GM19025 (cell line): ENCODE measurements at regions not wholly inside any gene's neighbourhood (a gene's known extent, or its start where the extent isn't known, plus 50 kb on each side); places are given as distances from the start of the nearest gene placed in this dataset.

Experiments used
- ATAC-seq: cut with Tn5 transposase; IDR thresholded peaks from one replicate; pipeline ENCODE4 v1.9.1; 2021; ENCODE audit warnings: mild to moderate bottlenecking, low read depth, moderate library complexity; ENCODE audit not compliant: unreplicated experiment

- no peak for ATAC-seq
Observed at GRCh38 chr18:10202845-10203321, 251.6 kb upstream of the APCDD1 start.

DNA sequence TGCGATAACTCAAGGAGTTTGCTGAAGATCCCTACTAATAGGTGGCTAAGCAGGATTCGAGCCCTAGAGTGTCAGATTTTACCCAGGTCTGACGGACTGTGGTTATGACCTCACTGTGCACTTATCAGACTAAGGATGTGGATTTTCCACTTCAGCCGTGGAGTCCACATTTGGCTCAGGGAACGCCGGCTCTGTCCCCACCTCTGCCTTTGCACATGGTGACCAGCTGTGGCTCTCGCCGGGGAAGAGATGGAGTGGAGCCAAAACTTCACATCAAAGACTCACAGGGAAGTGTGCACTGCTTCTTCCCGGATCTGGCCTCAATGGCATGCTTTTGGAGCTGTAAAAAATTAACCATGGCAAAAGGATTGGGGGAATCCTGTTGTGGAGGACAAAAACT, 249.3 kb upstream of the APCDD1 start:
- no peak for ATAC-seq

GRCh38 chr18:10207682-10208345, 246.6 kb upstream of the APCDD1 start:
- ATAC-seq = no peak

- ATAC-seq = no peak
Observed at GRCh38 chr18:10209302-10209701, 245.1 kb upstream of the APCDD1 start.

DNA sequence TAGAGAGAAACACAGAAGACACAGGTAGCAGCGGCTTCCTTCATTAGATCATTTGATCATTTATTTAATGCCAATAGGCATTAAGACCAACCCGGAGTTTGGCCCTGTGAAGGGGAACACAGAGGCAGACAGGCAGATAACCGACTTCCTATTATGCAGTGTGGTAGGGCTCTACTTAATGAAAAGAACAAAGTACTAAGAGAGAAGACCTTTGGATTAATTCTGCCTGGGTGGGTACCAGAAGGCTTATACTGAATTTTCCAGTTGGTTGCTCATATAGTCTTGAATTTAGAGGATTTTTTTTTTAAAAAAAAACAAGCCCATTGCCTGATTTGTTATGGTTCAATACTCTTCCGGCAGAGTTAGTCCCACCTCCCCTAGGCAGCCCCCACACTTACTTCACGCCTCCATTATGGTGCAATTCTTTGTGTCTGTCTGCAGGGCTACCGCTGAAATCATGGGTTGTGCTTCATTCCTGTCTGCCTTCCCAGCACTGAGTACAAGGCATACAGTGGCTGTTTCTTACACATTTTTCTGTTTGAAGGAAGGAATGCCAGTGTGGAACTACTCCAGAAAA, 244.3 kb upstream of the APCDD1 start:
- ATAC-seq = no peak

DNA sequence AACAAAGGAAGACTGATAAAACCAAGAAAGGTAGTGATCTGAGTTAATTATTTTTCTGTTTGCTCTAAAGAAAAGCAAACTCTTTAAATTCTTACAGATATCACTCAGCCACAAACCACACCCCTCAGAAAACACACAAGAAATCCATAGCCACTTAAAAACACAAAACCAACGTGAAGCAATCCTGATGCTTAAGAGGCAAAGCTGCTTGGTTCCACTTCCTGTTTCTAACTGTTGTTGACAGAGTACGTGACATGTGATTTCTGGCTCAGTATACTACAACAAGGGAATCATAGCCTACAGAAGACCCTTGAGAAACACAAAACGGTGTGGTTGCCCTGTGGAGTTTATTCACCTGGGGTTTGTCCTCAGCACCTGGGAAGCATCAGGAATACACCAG, 240.9 kb upstream of the APCDD1 start:
- peak; percentile 53 for ATAC-seq

GRCh38 chr18:10215446-10215845, 239.0 kb upstream of the APCDD1 start:
- ATAC-seq = no peak

DNA sequence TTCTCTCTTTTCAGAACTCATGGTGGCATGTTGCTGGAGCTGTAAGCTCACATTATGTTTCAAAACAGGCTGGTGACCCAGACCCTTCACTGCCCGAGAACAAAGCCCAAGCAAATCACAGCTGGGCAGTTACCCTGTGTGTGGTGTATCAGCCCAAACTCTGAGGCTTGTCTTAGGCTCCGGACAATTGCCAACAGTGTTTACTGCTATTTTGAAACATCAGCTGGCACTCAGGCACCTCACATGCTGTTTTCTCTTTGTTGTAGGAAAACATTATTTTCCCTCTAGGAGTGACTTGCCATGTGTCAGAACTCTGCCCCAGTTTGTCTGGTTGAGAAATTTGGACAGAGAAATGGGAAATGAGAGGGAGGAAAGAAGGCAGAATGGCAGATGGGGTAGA, 237.6 kb upstream of the APCDD1 start:
- ATAC-seq = no peak

DNA sequence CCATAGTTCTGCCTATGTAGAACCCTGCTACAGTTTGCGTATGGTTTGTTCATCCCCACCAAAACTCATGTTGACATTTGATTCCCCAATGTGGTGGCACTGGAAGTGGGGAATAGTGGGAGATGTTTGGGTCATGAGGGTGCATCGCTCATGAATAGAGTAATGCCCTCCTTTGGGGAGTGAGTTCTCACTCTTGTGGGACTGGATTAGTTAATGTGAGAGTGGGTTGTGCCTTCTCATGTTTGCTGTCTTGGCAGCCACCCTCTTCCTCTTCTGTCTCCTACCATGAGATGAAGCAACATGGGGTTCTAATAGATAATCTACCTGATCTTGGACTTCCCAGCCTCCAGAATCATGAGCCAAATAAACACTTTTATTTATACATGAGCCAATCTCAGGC, 237.2 kb upstream of the APCDD1 start:
- ATAC-seq = no peak

- ATAC-seq = no peak
Observed at GRCh38 chr18:10225300-10225699, 229.1 kb upstream of the APCDD1 start.

GRCh38 chr18:10226971-10227370, 227.5 kb upstream of the APCDD1 start:
- no peak for ATAC-seq

GRCh38 chr18:10228326-10228725, 226.1 kb upstream of the APCDD1 start:
- no peak for ATAC-seq

- no peak for ATAC-seq
Observed at GRCh38 chr18:10229458-10229857, 225.0 kb upstream of the APCDD1 start.

DNA sequence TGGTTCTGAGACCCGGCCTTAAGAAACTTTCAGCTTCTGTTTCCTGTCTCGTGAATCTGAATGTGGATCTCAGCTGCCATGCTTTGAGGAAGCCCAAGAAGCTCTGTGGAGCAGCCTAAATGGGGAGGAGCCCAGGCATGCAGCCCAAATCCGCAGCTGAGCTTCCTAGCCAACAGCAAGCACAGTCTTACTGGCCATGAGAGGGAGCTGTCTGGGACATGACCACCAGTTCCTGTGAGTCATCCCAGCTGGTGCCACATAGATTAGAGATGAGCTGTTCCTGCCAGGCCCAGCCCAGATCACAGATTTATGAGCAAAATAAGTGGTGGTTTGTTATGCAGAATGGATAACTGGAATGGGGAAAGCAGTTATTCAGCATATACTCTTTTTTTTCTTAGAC, 224.4 kb upstream of the APCDD1 start:
- ATAC-seq = no peak

DNA sequence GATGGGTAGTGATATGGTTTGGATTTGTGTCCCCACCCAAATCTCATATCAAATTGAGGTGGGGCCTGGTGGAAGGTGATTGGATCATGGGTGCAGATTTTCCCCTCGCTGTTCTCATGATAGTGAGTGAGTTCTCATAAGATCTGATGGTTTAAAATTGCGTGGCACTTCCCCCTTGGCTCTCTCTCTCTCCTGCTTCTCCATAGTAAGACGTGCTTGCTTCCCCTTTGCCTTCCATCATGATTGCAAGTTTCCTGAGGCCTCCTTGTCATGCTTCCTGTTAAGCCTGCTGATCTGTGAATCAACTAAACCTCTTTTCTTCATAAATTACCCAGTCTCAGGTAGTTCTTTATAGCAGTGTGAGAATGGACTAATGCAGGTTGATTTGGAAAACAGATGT, 223.2 kb upstream of the APCDD1 start:
- ATAC-seq = no peak

- no peak for ATAC-seq
Observed at GRCh38 chr18:10232062-10232461, 222.4 kb upstream of the APCDD1 start.

DNA sequence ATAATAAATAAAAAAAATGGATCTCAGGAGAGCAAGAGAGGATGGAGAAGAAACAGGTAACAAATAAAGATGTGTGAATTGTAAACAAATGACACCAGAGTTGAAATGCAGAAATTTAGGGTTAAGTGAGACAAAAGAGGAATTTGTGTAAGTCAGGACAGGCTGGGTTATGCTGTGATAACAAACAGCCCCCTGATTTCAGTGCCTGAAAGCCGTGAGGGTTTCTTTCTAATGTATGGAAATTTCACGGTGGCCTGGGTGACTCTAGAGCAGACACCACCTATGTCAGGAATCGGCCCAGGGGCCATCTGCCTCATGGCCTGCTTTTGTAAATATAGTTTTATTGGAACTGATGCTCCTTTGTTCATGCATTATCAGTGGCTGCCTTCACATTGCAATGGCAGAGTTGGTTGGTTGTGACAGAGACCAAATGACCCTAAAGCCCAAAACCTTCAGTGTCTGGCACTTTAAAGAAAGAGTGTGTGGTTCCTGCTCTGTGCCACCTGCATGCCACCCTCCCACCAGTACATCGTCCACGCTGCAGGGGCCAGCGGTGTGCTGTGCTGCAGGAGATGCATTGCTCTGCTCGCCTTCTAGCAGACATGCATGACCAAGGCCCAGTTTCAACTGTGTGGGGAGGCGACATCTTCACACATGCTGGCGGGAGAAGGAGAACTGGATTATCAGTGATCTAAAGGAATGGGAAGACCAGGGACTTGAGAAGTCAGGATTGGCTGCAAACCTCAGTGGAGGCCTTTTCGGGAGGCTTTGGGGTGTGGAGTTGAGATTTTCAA, 221.2 kb upstream of the APCDD1 start:
- ATAC-seq = no peak

GRCh38 chr18:10234281-10234680, 220.2 kb upstream of the APCDD1 start:
- ATAC-seq = no peak

DNA sequence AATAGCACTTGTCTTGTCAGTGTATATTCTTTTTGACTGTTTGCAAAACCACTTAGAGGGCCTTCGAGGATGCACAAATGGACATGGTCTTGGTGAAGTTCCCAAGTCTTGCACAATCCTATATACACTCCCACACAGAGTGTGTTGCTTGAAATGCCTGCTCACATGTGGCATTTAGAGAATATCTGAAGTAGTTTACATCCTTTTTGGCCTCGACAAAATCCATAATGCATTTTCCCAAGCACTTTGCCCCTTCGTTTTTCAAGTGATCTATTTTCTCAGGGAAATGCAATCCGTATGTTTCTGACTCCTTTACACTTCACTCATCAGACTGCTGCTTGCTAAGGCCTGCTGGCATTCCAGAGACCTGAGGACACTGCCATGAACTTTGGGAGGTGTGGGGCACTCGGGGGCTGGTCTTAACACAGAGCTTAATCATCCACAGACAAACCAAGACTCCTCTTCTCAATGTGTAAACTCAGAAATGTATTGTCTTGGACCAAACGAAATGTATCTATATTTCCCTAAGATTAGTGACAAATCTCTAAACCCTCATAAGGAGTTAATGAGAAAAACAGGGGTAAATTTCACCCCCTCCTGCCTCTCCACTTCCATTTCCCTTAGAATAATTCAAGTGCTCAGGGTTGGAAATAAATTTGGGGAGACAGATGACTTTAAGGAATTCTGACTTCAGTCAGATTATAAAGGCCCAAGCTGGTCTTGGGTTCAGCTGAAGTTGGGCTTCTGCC, 219.3 kb upstream of the APCDD1 start:
- no peak for ATAC-seq

DNA sequence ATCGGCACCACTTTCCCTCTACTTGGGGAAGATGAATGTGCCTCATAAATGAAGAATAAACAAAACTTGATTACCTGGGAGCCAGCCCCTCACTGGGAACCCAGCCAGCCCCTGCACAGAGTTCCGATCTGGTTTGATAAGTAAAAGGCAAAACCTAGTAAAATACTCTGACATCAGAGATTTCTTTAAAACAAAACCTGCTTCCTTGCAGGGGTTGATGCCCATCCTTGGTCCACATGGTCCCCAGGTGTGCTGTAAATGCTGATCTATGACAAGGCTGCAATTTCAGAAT, 218.8 kb upstream of the APCDD1 start:
- no peak for ATAC-seq

GRCh38 chr18:10239103-10239502, 215.3 kb upstream of the APCDD1 start:
- ATAC-seq = no peak
